Endometrium (tissue), 2 donors: ENCODE measurements at regions not wholly inside any gene's neighbourhood (a gene's known extent, or its start where the extent isn't known, plus 50 kb on each side); places are given as distances from the start of the nearest gene placed in this dataset.
A peak's percentile ranks its signal among the peaks of the same experiment; 100 is the strongest.

Source experiments
- FAIRE-seq: peaks from 2 replicates; lab custom pipeline; 2012; peaks lifted over from hg19 to GRCh38; lab: Jason Lieb, UNC
- donor health status: control.
- donor health status: control.

DNA sequence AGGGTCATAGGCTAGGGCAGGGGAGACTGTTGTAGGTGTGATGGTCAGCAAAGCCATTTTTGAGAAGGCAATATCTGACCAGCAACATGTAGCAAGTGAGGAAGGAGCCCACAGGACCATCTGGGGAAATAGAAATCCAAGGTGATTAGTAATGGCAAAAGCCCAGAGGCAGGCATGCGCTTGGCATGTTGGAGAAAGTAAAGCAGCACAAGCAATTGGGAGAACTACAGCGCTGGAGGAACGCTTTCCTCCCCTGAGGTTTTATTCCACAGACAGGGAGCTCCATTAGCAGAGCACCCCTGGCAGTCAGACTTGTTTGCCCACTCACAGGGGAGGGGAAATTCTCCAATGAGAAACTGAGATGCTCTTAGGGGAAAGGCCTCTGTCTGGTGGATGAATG is 54.8 kb upstream of the FOXB2 start:
- FAIRE-seq: no peak

GRCh38 chr9:76962732-76963131 is 56.7 kb upstream of the FOXB2 start:
- FAIRE-seq: no peak

GRCh38 chr9:76957258-76957657 is 51.3 kb upstream of the PRUNE2 start:
- no peak for FAIRE-seq

GRCh38 chr9:76956371-76956770 is 50.5 kb upstream of the PRUNE2 start:
- peak; percentile 4 for FAIRE-seq
